Mucosa of gallbladder (tissue), 1 donor: ENCODE measurements at regions not wholly inside any gene's neighbourhood (a gene's known extent, or its start where the extent isn't known, plus 50 kb on each side); places are given as distances from the start of the nearest gene placed in this dataset.

ENCODE experiments used
- DNase-seq: peaks from one replicate; pipeline ENCODE4 v3.0.0-alpha.2; 2020; ENCODE audit warnings: low spot score
- donor health status: DM: no; HTN: no; CAD: no.

GRCh38 chr12:28601570-28602058 lies 411.4 kb downstream of the CCDC91 start:
- DNase-seq: no peak

GRCh38 chr12:28602786-28603185 lies 412.5 kb downstream of the CCDC91 start:
- no peak for DNase-seq

- DNase-seq: no peak
Observed at GRCh38 chr12:28603239-28603638, 413.0 kb downstream of the CCDC91 start.

- DNase-seq: no peak
Observed at GRCh38 chr12:28603801-28604200, 413.5 kb downstream of the CCDC91 start.

GRCh38 chr12:28604240-28604639 lies 414.0 kb downstream of the CCDC91 start:
- DNase-seq: no peak

GRCh38 chr12:28606967-28607557 lies 416.8 kb downstream of the CCDC91 start:
- no peak for DNase-seq

GRCh38 chr12:28610401-28611114 lies 420.3 kb downstream of the CCDC91 start:
- DNase-seq: no peak

GRCh38 chr12:28611115-28611435 lies 420.8 kb downstream of the CCDC91 start:
- DNase-seq: no peak

GRCh38 chr12:28611449-28611848 lies 421.2 kb downstream of the CCDC91 start:
- DNase-seq: no peak

GRCh38 chr12:28618171-28618570 lies 427.9 kb downstream of the CCDC91 start:
- DNase-seq: no peak

- no peak for DNase-seq
Observed at GRCh38 chr12:28618772-28619171, 428.5 kb downstream of the CCDC91 start.

- DNase-seq: no peak
Observed at GRCh38 chr12:28620281-28620680, 430.0 kb downstream of the CCDC91 start.

- no peak for DNase-seq
Observed at GRCh38 chr12:28622406-28622805, 432.1 kb downstream of the CCDC91 start.

- no peak for DNase-seq
Observed at GRCh38 chr12:28626504-28626903, 436.2 kb downstream of the CCDC91 start.

GRCh38 chr12:28629691-28630090 lies 439.4 kb downstream of the CCDC91 start:
- no peak for DNase-seq

- DNase-seq: no peak
Observed at GRCh38 chr12:28631831-28632230, 441.6 kb downstream of the CCDC91 start.

GRCh38 chr12:28640519-28640918 lies 450.3 kb downstream of the CCDC91 start:
- DNase-seq: no peak

GRCh38 chr12:28645436-28645835 lies 455.2 kb downstream of the CCDC91 start:
- no peak for DNase-seq

GRCh38 chr12:28645891-28646290 lies 455.6 kb downstream of the CCDC91 start:
- DNase-seq: no peak

GRCh38 chr12:28650906-28651305 lies 460.6 kb downstream of the CCDC91 start:
- no peak for DNase-seq

GRCh38 chr12:28652239-28652638 lies 462.0 kb downstream of the CCDC91 start:
- DNase-seq: no peak

- DNase-seq: no peak
Observed at GRCh38 chr12:28681980-28682379, 467.1 kb upstream of the FAR2 start.

GRCh38 chr12:28683366-28683765 lies 465.7 kb upstream of the FAR2 start:
- DNase-seq: no peak
